Subcutaneous abdominal adipose tissue (tissue), 5 donors: ENCODE measurements at regions not wholly inside any gene's neighbourhood (a gene's known extent, or its start where the extent isn't known, plus 50 kb on each side); places are given as distances from the start of the nearest gene placed in this dataset.

Source experiments
- H3K27ac ChIP-seq: one replicate; pipeline ENCODE4 v1.7.0; 2013; ENCODE audit warnings: low read depth, mild to moderate bottlenecking, inconsistent platforms, low read length, moderate library complexity
- H3K27me3 ChIP-seq, 5 donors: one replicate each; pipeline ENCODE4 v1.7.0; 2013; ENCODE audit warnings: low read length in 5 of 5, inconsistent platforms in 1 of 5; ENCODE audit not compliant: control insufficient read depth in 5 of 5, insufficient read depth in 4 of 5
- H3K36me3 ChIP-seq, 5 donors: one replicate each; pipeline ENCODE4 v1.7.0; 2013; ENCODE audit warnings: low read length in 5 of 5; ENCODE audit not compliant: control insufficient read depth in 5 of 5, insufficient read depth in 5 of 5
- H3K4me1 ChIP-seq, 5 donors: one replicate each; pipeline ENCODE4 v1.7.0; 2013; ENCODE audit warnings: low read length in 5 of 5, mild to moderate bottlenecking in 3 of 5, moderate library complexity in 1 of 5; ENCODE audit not compliant: control insufficient read depth in 5 of 5, insufficient read depth in 5 of 5
- H3K4me3 ChIP-seq, 5 donors: one replicate each; pipeline ENCODE4 v1.7.0; 2013; ENCODE audit warnings: low read length in 5 of 5, low read depth in 1 of 5
- H3K9ac ChIP-seq, 5 donors: one replicate each; pipeline ENCODE4 v1.7.0; 2013; ENCODE audit warnings: low read length in 5 of 5, mild to moderate bottlenecking in 4 of 5, moderate library complexity in 3 of 5
- H3K9me3 ChIP-seq, 5 donors: one replicate each; pipeline ENCODE4 v1.7.0; 2013; ENCODE audit warnings: low read length in 5 of 5; ENCODE audit not compliant: control insufficient read depth in 5 of 5
- donor health status: healthy.
- donor health status: healthy.
- donor health status: healthy.
- donor health status: healthy.
- donor health status: healthy.

DNA sequence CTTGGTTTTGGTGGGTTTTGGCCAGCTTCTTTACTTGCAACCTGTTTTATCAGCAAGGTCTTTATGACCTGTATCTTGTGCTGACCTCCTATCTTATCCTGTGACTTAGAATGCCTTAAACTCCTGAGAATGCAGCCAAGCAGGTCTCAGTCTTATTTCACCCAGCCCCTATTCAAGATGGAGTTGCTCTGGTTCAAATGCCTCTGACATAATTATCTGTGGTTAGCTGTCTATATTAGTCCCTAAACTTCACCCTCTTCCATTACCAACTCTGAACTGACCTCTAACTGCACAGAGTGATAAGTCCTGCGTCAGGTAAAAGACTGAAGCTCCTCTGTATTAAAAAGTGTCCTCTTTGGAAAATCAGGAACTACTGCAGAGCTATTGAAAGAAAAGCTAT, 61.9 kb upstream of the CD96 start:
- H3K4me3 ChIP-seq = no peak overlapping the region
- H3K27me3 ChIP-seq = no peaks in the 10 kb centered on the region

DNA sequence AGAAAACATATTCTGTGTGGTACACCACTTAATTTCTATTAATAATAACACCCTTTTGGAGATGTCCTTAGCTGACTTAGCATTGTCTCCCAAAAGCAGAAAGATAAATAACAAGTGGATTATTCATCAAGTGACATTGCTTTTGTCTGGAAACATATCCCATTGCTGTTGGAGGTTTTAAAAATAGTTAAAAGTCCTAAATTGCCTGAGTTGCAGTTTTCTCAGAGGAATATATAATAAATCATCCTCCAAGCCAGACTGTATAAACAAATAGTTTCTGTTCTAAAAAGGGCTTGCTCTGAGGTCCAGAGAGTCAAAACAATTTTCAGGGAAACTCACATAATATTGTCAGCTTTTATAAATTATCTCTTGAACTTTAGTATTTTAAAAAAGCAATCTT, 60.4 kb upstream of the CD96 start:
- H3K27me3 ChIP-seq = no peaks in the 10 kb centered on the region
- H3K4me1 ChIP-seq = no peaks in the 10 kb centered on the region
- H3K9me3 ChIP-seq = no peaks in the 10 kb centered on the region
- no peak overlapping the region for H3K4me3 ChIP-seq
- H3K36me3 ChIP-seq = no peaks in the 10 kb centered on the region
- H3K27ac ChIP-seq = no peak overlapping the region
- no peak overlapping the region for H3K9ac ChIP-seq

More for the DNA sequence above, 61.9 kb upstream of the CD96 start:
- no peaks in the 10 kb centered on the region for H3K9me3 ChIP-seq
- H3K9ac ChIP-seq = no peak overlapping the region
- no peak overlapping the region for H3K27ac ChIP-seq
- no peaks in the 10 kb centered on the region for H3K4me1 ChIP-seq
- H3K36me3 ChIP-seq = no peaks in the 10 kb centered on the region

DNA sequence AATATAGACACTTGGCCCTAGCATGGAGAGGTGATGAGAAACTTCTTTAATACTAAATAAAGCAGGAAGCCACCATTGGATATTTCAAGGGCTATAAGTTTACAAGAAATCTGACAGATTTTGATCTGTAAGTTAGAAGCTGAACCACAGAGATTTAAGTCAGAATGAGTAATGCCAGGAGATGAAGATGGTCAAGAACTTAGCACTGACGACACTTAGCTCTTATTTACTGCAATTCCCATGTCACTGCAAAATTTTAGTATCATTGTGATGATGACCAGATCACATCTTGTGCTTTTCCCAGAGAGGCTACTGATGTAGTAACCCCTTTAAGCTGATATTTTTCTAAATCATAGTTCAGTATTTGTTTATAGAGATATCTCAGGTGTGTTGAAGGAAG, 59.4 kb upstream of the CD96 start:
- Histone ChIP-seq H3K9me3 (peaks cover 0 to 3% (median 0%) of the 10 kb centered on the region in 5 donors), H3K27me3 (no peaks in the 10 kb centered on the region), H3K4me1 (no peaks in the 10 kb centered on the region), H3K9ac (no peak overlapping the region), H3K36me3 (no peaks in the 10 kb centered on the region), H3K27ac (no peak overlapping the region), H3K4me3 (no peak overlapping the region)

DNA sequence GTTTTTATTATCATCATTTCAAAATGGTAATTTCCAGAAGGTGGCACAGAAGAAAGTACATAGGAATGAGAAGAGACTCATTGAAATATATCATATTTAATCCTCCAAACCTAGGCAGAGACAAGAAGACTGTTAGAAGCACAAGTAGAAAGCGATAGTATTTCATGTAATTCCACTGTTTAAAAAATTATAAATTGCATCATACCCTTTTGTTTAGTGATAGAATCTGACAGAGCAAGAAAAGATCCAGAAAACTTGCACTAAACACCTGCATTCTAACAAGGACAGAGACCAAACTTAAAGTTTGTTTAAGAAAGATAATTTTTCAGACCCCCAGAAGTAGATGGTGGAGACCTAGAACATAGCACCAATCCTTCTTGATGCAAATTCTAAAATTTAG, 56.9 kb upstream of the CD96 start:
- no peak overlapping the region for H3K9ac ChIP-seq
- H3K36me3 ChIP-seq = no peaks in the 10 kb centered on the region
- H3K27me3 ChIP-seq = no peaks in the 10 kb centered on the region
- peaks cover 0 to 13% (median 6%) of the 10 kb centered on the region in 5 donors for H3K9me3 ChIP-seq
- no peaks in the 10 kb centered on the region for H3K4me1 ChIP-seq
- H3K27ac ChIP-seq = no peak overlapping the region
- no peak overlapping the region for H3K4me3 ChIP-seq
